ENCODE measurements at regions not wholly inside any gene's neighbourhood (a gene's known extent, or its start where the extent isn't known, plus 50 kb on each side); places are given as distances from the start of the nearest gene placed in this dataset.

DNA sequence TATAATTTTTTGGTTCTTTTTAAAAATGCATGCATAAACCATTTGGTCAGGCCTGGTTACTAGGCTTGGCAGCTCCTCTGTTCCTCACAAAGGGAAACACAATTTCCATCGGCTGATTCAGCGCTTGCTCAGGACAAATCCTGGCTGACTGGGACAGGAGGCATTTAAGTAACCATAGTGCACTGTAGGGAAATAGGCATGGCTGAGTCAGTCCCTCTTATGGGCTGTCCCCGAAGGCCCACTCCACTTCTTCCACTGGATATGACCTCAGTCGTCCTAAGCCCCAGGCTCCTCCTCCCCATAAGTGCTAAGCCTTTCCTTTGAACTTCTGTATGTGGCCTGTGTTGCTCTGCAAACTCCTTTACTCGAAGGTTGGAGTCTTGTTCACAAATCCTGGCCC is 71.2 kb upstream of the GLIS3 start:
- TF ChIP-seq, protein P1, sequence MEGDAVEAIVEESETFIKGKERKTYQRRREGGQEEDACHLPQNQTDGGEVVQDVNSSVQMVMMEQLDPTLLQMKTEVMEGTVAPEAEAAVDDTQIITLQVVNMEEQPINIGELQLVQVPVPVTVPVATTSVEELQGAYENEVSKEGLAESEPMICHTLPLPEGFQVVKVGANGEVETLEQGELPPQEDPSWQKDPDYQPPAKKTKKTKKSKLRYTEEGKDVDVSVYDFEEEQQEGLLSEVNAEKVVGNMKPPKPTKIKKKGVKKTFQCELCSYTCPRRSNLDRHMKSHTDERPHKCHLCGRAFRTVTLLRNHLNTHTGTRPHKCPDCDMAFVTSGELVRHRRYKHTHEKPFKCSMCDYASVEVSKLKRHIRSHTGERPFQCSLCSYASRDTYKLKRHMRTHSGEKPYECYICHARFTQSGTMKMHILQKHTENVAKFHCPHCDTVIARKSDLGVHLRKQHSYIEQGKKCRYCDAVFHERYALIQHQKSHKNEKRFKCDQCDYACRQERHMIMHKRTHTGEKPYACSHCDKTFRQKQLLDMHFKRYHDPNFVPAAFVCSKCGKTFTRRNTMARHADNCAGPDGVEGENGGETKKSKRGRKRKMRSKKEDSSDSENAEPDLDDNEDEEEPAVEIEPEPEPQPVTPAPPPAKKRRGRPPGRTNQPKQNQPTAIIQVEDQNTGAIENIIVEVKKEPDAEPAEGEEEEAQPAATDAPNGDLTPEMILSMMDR (IDR thresholded peaks at IDR 0.05), result no peak
- TF ChIP-seq POLR2AphosphoS5 (IDR thresholded peaks at IDR 0.05), result no peak
- no peak for TF ChIP-seq POLR2A (IDR thresholded peaks at IDR 0.05)
